HG03175 (cell line): ENCODE measurements at regions not wholly inside any gene's neighbourhood (a gene's known extent, or its start where the extent isn't known, plus 50 kb on each side); places are given as distances from the start of the nearest gene placed in this dataset.
"Not testable (repeated sequence)": the region's sequence is repeated elsewhere in the genome, so short reads cannot be mapped to it uniquely, and the experiment has no call there.

Experiments
- ATAC-seq: cut with Tn5 transposase; IDR thresholded peaks from one replicate; pipeline ENCODE4 v1.9.1; 2021; ENCODE audit warnings: mild to moderate bottlenecking, moderate library complexity; ENCODE audit not compliant: unreplicated experiment

- no peak for ATAC-seq
Observed at GRCh38 chr6:144528743-144529425, 243.7 kb downstream of the UTRN start.

GRCh38 chr6:144530118-144530517 is 245.0 kb downstream of the UTRN start:
- ATAC-seq = no peak

- not testable (repeated sequence) for ATAC-seq
Observed at GRCh38 chr6:144532238-144532637, 247.1 kb downstream of the UTRN start.

GRCh38 chr6:144534180-144534579 is 249.0 kb downstream of the UTRN start:
- ATAC-seq = no peak

- no peak for ATAC-seq
Observed at GRCh38 chr6:144535630-144536029, 250.5 kb downstream of the UTRN start.

- ATAC-seq = no peak
Observed at GRCh38 chr6:144536079-144536478, 250.9 kb downstream of the UTRN start.

- no peak for ATAC-seq
Observed at GRCh38 chr6:144543006-144543871, 258.1 kb downstream of the UTRN start.

- ATAC-seq = no peak
Observed at GRCh38 chr6:144544266-144544830, 259.2 kb downstream of the UTRN start.

GRCh38 chr6:144546807-144547206 is 261.7 kb downstream of the UTRN start:
- ATAC-seq = no peak

- no peak for ATAC-seq
Observed at GRCh38 chr6:144547409-144547808, 262.3 kb downstream of the UTRN start.

- no peak for ATAC-seq
Observed at GRCh38 chr6:144548536-144548935, 263.4 kb downstream of the UTRN start.

- ATAC-seq = no peak
Observed at GRCh38 chr6:144549837-144550747, 265.0 kb downstream of the UTRN start.

- no peak for ATAC-seq
Observed at GRCh38 chr6:144551339-144551738, 266.2 kb downstream of the UTRN start.

GRCh38 chr6:144555066-144555465 is 269.9 kb downstream of the UTRN start:
- ATAC-seq = no peak

- ATAC-seq = no peak
Observed at GRCh38 chr6:144559865-144560593, 274.9 kb downstream of the UTRN start.

GRCh38 chr6:144561455-144562043 is 276.4 kb downstream of the UTRN start:
- no peak for ATAC-seq

GRCh38 chr6:144564202-144564601 is 279.1 kb downstream of the UTRN start:
- ATAC-seq = no peak

GRCh38 chr6:144566868-144567615 is 281.9 kb downstream of the UTRN start:
- no peak for ATAC-seq

GRCh38 chr6:144568241-144568640 is 283.1 kb downstream of the UTRN start:
- ATAC-seq = no peak
